ENCODE measurements at regions not wholly inside any gene's neighbourhood (a gene's known extent, or its start where the extent isn't known, plus 50 kb on each side); places are given as distances from the start of the nearest gene placed in this dataset.
"Not testable (repeated sequence)": the region's sequence is repeated elsewhere in the genome, so short reads cannot be mapped to it uniquely, and the experiment has no call there.

DNA sequence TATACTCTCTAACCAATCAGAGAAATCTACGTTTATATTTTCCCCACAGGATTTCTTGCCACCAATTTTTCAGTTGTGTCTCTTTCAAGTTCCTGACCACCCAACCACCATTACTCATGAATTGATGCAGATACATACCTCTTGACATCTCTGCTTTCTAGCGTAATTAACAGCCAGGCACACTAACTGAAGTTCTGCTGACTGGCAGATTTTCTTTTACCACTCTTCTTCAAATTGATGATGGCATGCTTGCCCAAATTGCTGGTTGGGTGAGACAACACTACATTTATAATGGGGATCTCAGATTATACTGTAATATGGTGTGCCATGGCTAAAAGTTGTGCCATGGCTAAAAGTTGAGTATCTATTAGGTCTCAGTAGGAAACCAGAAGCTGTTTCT lies 566.7 kb downstream of the ADGRL2 start:
- ATAC-seq (no peak), DNase-seq (no peak)
- H3K27me3 ChIP-seq = no peaks in the 10 kb centered on the region
- H3K9me3 ChIP-seq = no peaks in the 10 kb centered on the region
- intact Hi-C loops (cut with DNase I; ENCODE audit: low total_unique reads) = no loop called here
- H3K27ac ChIP-seq = no peak overlapping the region
- no peaks in the 10 kb centered on the region for H3K36me3 ChIP-seq
- H3K4me1 ChIP-seq = no peaks in the 10 kb centered on the region
- H3K4me3 ChIP-seq = no peak overlapping the region
- no peak for TF ChIP-seq POLR2A (IDR thresholded peaks at IDR 0.05)
- TF ChIP-seq CTCF (IDR thresholded peaks at IDR 0.05 in 4 of 5, conservative IDR thresholded peaks at IDR 0.05 in 1 of 5) = no peak
- in situ Hi-C loops (cut with MboI; ENCODE audit: low sequenced_read_pairs in 4 of 4) = no loop called here

DNA sequence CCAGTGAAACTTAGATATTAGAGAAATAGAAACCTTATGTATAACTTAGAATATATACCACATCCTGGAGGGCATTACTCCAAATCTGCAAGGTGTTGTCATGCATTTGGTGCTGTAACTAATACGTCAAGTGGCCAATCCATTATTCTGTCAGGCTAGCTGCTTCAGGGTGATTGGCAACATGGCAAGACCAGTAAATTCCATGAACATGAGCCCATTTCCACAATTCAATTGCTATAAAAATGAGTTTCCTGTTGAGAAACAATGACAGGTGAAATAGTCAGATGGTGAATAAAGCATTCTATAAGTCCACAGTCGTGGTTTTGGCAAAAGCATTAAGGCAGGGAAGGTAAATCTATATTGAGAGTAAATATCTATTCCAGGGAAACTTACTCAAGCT lies 566.0 kb downstream of the ADGRL2 start:
- ATAC-seq = no peak
- in situ Hi-C loops (cut with MboI; ENCODE audit: low sequenced_read_pairs in 4 of 4) = no loop called here
- Histone ChIP-seq H3K9me3 (no peaks in the 10 kb centered on the region), H3K4me1 (no peaks in the 10 kb centered on the region), H3K4me3 (no peak overlapping the region), H3K27ac (no peak overlapping the region), H3K27me3 (no peaks in the 10 kb centered on the region), H3K36me3 (no peaks in the 10 kb centered on the region)
- TF ChIP-seq POLR2A (IDR thresholded peaks at IDR 0.05) (no peak), CTCF (IDR thresholded peaks at IDR 0.05 in 4 of 5, conservative IDR thresholded peaks at IDR 0.05 in 1 of 5) (no peak)
- no peak for DNase-seq
- intact Hi-C loops (cut with DNase I; ENCODE audit: low total_unique reads) = no loop called here

GRCh38 chr1:82359541-82359940 lies 558.8 kb downstream of the ADGRL2 start:
- in situ Hi-C loops (cut with MboI; ENCODE audit: low sequenced_read_pairs in 4 of 4); H3K27me3 ChIP-seq; H3K9me3 ChIP-seq; H3K27ac ChIP-seq; H3K4me3 ChIP-seq; H3K4me1 ChIP-seq; DNase-seq; H3K36me3 ChIP-seq; intact Hi-C loops (cut with DNase I; ENCODE audit: low total_unique reads); ATAC-seq: not testable (repeated sequence)

- DNase-seq; H3K36me3 ChIP-seq; H3K4me3 ChIP-seq; H3K4me1 ChIP-seq; intact Hi-C loops (cut with DNase I; ENCODE audit: low total_unique reads); ATAC-seq; in situ Hi-C loops (cut with MboI; ENCODE audit: low sequenced_read_pairs in 4 of 4); H3K9me3 ChIP-seq; H3K27ac ChIP-seq; H3K27me3 ChIP-seq: not testable (repeated sequence)
Observed at GRCh38 chr1:82358706-82359105, 558.0 kb downstream of the ADGRL2 start.

GRCh38 chr1:82354546-82354945 lies 553.8 kb downstream of the ADGRL2 start:
- H3K36me3 ChIP-seq; intact Hi-C loops (cut with DNase I; ENCODE audit: low total_unique reads); in situ Hi-C loops (cut with MboI; ENCODE audit: low sequenced_read_pairs in 4 of 4): not testable (repeated sequence)

GRCh38 chr1:82348487-82348886 lies 547.8 kb downstream of the ADGRL2 start:
- in situ Hi-C loops (cut with MboI; ENCODE audit: low sequenced_read_pairs in 4 of 4) = no loop called here
- H3K27me3 ChIP-seq = no peaks in the 10 kb centered on the region
- ATAC-seq (no peak), DNase-seq (no peak)
- intact Hi-C loops (cut with DNase I; ENCODE audit: low total_unique reads) = no loop called here
- no peaks in the 10 kb centered on the region for H3K4me1 ChIP-seq
- no peak overlapping the region for H3K27ac ChIP-seq
- H3K36me3 ChIP-seq = no peaks in the 10 kb centered on the region
- TF ChIP-seq CTCF (IDR thresholded peaks at IDR 0.05 in 4 of 5, conservative IDR thresholded peaks at IDR 0.05 in 1 of 5) (no peak), POLR2A (IDR thresholded peaks at IDR 0.05) (no peak)
- no peak overlapping the region for H3K4me3 ChIP-seq
- H3K9me3 ChIP-seq = no peaks in the 10 kb centered on the region

More at GRCh38 chr1:82354546-82354945, 553.8 kb downstream of the ADGRL2 start:
- not testable (repeated sequence) for H3K4me1 ChIP-seq, H3K4me3 ChIP-seq, ATAC-seq, DNase-seq, H3K9me3 ChIP-seq, H3K27me3 ChIP-seq, H3K27ac ChIP-seq

Measured in gastrocnemius medialis (tissue), 4 donors.